ENCODE measurements at regions not wholly inside any gene's neighbourhood (a gene's known extent, or its start where the extent isn't known, plus 50 kb on each side); places are given as distances from the start of the nearest gene placed in this dataset.

DNA sequence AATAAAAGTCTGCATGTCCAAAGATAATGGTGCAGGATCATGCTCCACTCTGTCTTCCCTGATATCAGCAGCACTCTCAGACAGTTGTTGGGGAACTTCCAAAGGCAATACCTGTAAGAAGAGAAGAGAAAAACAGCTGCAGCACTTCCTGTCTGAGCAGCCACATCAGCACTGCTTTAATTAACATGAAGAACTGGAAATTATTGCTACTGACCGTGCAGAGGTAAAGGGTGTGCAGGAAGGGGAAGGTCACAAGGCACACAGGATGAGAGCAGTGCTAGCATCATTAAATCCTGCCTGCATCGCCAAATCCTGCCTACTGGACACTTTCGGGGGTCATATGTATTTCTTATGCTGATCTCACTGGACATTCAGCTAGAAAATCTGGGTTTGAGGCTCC is 379.0 kb downstream of the LMX1A start:
- no peak for FAIRE-seq

DNA sequence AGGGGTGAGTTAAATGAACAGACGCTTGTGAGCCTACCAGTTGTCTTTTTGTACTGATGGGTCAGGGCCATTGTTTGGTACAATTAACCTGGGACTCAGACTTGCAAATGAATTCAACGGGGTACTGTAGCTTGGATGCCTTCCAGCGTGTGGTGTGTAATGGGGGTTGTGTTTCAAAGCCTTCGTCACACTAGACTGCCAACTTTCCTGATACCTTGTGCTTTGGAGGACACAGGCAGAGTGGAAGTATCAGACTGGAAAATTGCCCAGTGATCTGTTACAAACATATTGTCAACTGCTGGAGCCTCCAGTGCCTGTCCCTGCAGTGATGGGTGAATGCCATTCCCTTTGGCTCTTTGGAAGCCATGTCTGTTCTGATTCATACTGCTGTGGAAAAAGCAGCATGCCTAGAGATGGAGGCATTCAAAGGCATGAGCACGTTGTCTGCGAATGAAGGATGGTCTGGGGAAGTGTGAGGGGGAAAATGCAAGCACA is 384.5 kb downstream of the LMX1A start:
- no peak overlapping the region for H3K4me2 ChIP-seq (ENCODE audit: control insufficient read depth, extremely low read depth, insufficient read depth, low read depth, low read length)
- dilution Hi-C loops (cut with MboI; ENCODE audit: extremely low pct_ligation_motif_present, low sequenced_read_pairs) = no loop called here
- DNase-seq (ENCODE audit: low read depth, low spot score) (no peak), FAIRE-seq (no peak)
- no peak overlapping the region for H3K4me3 ChIP-seq (ENCODE audit: control insufficient read depth in 2 of 3, extremely low read depth in 1 of 3, insufficient read depth in 2 of 3, low read depth in 1 of 3, low read length in 3 of 3)
- H2AFZ ChIP-seq (ENCODE audit: control insufficient read depth, low read length) = no peak overlapping the region
- no peak for TF ChIP-seq EZH2 (IDR thresholded peaks at IDR 0.05; ENCODE audit: low read length)
- TF ChIP-seq, protein P1, sequence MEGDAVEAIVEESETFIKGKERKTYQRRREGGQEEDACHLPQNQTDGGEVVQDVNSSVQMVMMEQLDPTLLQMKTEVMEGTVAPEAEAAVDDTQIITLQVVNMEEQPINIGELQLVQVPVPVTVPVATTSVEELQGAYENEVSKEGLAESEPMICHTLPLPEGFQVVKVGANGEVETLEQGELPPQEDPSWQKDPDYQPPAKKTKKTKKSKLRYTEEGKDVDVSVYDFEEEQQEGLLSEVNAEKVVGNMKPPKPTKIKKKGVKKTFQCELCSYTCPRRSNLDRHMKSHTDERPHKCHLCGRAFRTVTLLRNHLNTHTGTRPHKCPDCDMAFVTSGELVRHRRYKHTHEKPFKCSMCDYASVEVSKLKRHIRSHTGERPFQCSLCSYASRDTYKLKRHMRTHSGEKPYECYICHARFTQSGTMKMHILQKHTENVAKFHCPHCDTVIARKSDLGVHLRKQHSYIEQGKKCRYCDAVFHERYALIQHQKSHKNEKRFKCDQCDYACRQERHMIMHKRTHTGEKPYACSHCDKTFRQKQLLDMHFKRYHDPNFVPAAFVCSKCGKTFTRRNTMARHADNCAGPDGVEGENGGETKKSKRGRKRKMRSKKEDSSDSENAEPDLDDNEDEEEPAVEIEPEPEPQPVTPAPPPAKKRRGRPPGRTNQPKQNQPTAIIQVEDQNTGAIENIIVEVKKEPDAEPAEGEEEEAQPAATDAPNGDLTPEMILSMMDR (optimal IDR thresholded peaks at IDR 0.05 in 1 of 3, IDR thresholded peaks at IDR 0.05 in 1 of 3, conservative IDR thresholded peaks at IDR 0.05 in 1 of 3; ENCODE audit: extremely low read depth in 1 of 3, insufficient read depth in 2 of 3, low read length in 3 of 3) = no peak
- no peaks in the 10 kb centered on the region for H3K9me3 ChIP-seq (ENCODE audit: control insufficient read depth, low read depth, low read length)
- H3K36me3 ChIP-seq (ENCODE audit: control insufficient read depth in 2 of 2, extremely low read depth in 1 of 2, insufficient read depth in 2 of 2, low read length in 2 of 2) = no peaks in the 10 kb centered on the region
- no peaks in the 10 kb centered on the region for H3K27me3 ChIP-seq (ENCODE audit: control insufficient read depth, extremely low read depth, insufficient read depth, low read length)
- H3K4me1 ChIP-seq (ENCODE audit: control insufficient read depth, extremely low read depth, insufficient read depth, low read length) = no peaks in the 10 kb centered on the region
- no peak overlapping the region for H3K27ac ChIP-seq (ENCODE audit: control insufficient read depth, insufficient read depth, low read length)
- H3K9ac ChIP-seq (ENCODE audit: control insufficient read depth, extremely low read depth, insufficient read depth, low read length) = no peak overlapping the region
- no peaks in the 10 kb centered on the region for H3K9me1 ChIP-seq (ENCODE audit: control insufficient read depth, extremely low read depth, insufficient read depth, low read length)
- no peaks in the 10 kb centered on the region for H4K20me1 ChIP-seq (ENCODE audit: control insufficient read depth, extremely low read depth, insufficient read depth, low read length)
- H3K79me2 ChIP-seq (ENCODE audit: control insufficient read depth, insufficient read depth, low read length) = no peaks in the 10 kb centered on the region

More for the DNA sequence above, 379.0 kb downstream of the LMX1A start:
- no peak overlapping the region for H3K27ac ChIP-seq (ENCODE audit: control insufficient read depth, insufficient read depth, low read length)
- TF ChIP-seq, protein P1 (optimal IDR thresholded peaks at IDR 0.05 in 1 of 3, IDR thresholded peaks at IDR 0.05 in 1 of 3, conservative IDR thresholded peaks at IDR 0.05 in 1 of 3; ENCODE audit: extremely low read depth in 1 of 3, insufficient read depth in 2 of 3, low read length in 3 of 3) = no peak
- no peak for TF ChIP-seq EZH2 (IDR thresholded peaks at IDR 0.05; ENCODE audit: low read length)
- no peak for DNase-seq (ENCODE audit: low read depth, low spot score)
- H3K9me1 ChIP-seq (ENCODE audit: control insufficient read depth, extremely low read depth, insufficient read depth, low read length) = no peaks in the 10 kb centered on the region
- no peak overlapping the region for H2AFZ ChIP-seq (ENCODE audit: control insufficient read depth, low read length)
- no peak overlapping the region for H3K9ac ChIP-seq (ENCODE audit: control insufficient read depth, extremely low read depth, insufficient read depth, low read length)
- no peaks in the 10 kb centered on the region for H4K20me1 ChIP-seq (ENCODE audit: control insufficient read depth, extremely low read depth, insufficient read depth, low read length)
- H3K9me3 ChIP-seq (ENCODE audit: control insufficient read depth, low read depth, low read length) = no peaks in the 10 kb centered on the region
- H3K4me3 ChIP-seq (ENCODE audit: control insufficient read depth in 2 of 3, extremely low read depth in 1 of 3, insufficient read depth in 2 of 3, low read depth in 1 of 3, low read length in 3 of 3) = no peak overlapping the region
- H3K4me1 ChIP-seq (ENCODE audit: control insufficient read depth, extremely low read depth, insufficient read depth, low read length) = no peaks in the 10 kb centered on the region
- H3K36me3 ChIP-seq (ENCODE audit: control insufficient read depth in 2 of 2, extremely low read depth in 1 of 2, insufficient read depth in 2 of 2, low read length in 2 of 2) = no peaks in the 10 kb centered on the region
- H3K27me3 ChIP-seq (ENCODE audit: control insufficient read depth, extremely low read depth, insufficient read depth, low read length) = no peaks in the 10 kb centered on the region
- H3K4me2 ChIP-seq (ENCODE audit: control insufficient read depth, extremely low read depth, insufficient read depth, low read depth, low read length) = no peak overlapping the region
- no peaks in the 10 kb centered on the region for H3K79me2 ChIP-seq (ENCODE audit: control insufficient read depth, insufficient read depth, low read length)
- dilution Hi-C loops (cut with MboI; ENCODE audit: extremely low pct_ligation_motif_present, low sequenced_read_pairs) = no loop called here

All from keratinocyte (primary cell).